OCI-LY7 (cell line): ENCODE measurements at regions not wholly inside any gene's neighbourhood (a gene's known extent, or its start where the extent isn't known, plus 50 kb on each side); places are given as distances from the start of the nearest gene placed in this dataset.

ENCODE experiments used
- BruUV-seq: library from RNA; stranded (reverse); fragments of 400-500 nt; replicated peaks from 2 replicates; lab custom pipeline; 2021; lab: Mats Ljungman, UMichigan
- CTCF ChIA-PET: fragments of 300-600 bp; sonication (Branson Sonifier 250); formaldehyde crosslinking; loops from one replicate; lab custom pipeline; 2022; ENCODE audit warnings: antibody characterized with exemption; ENCODE audit not compliant: unreplicated experiment; lab: Charles Lee
- POLR2A ChIA-PET: fragments of 300-600 bp; sonication (Branson Sonifier 250); formaldehyde crosslinking; loops from one replicate; lab custom pipeline; 2022; ENCODE audit warnings: antibody characterized with exemption; lab: Charles Lee
- DNase-seq: peaks from one replicate; pipeline ENCODE4 v3.0.0-alpha.2; 2015; ENCODE audit warnings: low spot score
- H2AFZ ChIP-seq: fragments of 200-600 bp; sonication (generic), shearing (Covaris generic); 2 replicates; pipeline ENCODE4 v1.6.1; 2014; ENCODE audit warnings: mild to moderate bottlenecking, antibody characterized with exemption, low read length, moderate library complexity
- H3K27ac ChIP-seq: fragments of 200-600 bp; sonication (generic); 2 replicates; pipeline ENCODE4 v1.5.1; 2014; ENCODE audit warnings: mixed run types, low read depth, mild to moderate bottlenecking, moderate library complexity, low read length, inconsistent platforms; ENCODE audit not compliant: poor library complexity, severe bottlenecking
- H3K36me3 ChIP-seq: fragments of 200-600 bp; sonication (generic); 2 replicates; pipeline ENCODE4 v1.6.1; 2014; ENCODE audit warnings: mild to moderate bottlenecking, antibody characterized with exemption, low read length, moderate library complexity, mixed read lengths; ENCODE audit not compliant: insufficient read depth
- H3K4me1 ChIP-seq: fragments of 200-600 bp; sonication (generic); 2 replicates; pipeline ENCODE4 v1.5.1; 2014; ENCODE audit warnings: mild to moderate bottlenecking, low read length; ENCODE audit not compliant: insufficient read depth, poor library complexity, severe bottlenecking
- H3K4me2 ChIP-seq: fragments of 200-600 bp; sonication (generic); 2 replicates; pipeline ENCODE4 v1.6.1; 2014; ENCODE audit warnings: mild to moderate bottlenecking, low read length
- H3K4me3 ChIP-seq: fragments of 200-600 bp; sonication (generic); 2 replicates; pipeline ENCODE4 v1.5.1; 2014; ENCODE audit warnings: mild to moderate bottlenecking, low read depth, low read length; ENCODE audit not compliant: poor library complexity, severe bottlenecking
- H3K79me2 ChIP-seq: fragments of 200-600 bp; sonication (generic); 2 replicates; pipeline ENCODE4 v1.6.1; 2016; ENCODE audit warnings: low read depth, mild to moderate bottlenecking, low read length, moderate library complexity, mixed read lengths; ENCODE audit not compliant: insufficient read depth
- H3K9me2 ChIP-seq: fragments of 200-600 bp; sonication (generic); 2 replicates; pipeline ENCODE4 v1.6.1; 2016; ENCODE audit warnings: mild to moderate bottlenecking, low read length, mixed read lengths; ENCODE audit not compliant: insufficient read depth
- H3K9me3 ChIP-seq: fragments of 200-600 bp; sonication (generic); 2 replicates; pipeline ENCODE4 v1.6.1; 2014; ENCODE audit warnings: mild to moderate bottlenecking, mixed run types, low read length, mixed read lengths
- H4K20me1 ChIP-seq: fragments of 200-600 bp; sonication (generic); 2 replicates; pipeline ENCODE4 v1.6.1; 2014; ENCODE audit warnings: mild to moderate bottlenecking, antibody characterized with exemption, low read length, moderate library complexity, mixed read lengths; ENCODE audit not compliant: insufficient read depth
- CTCF ChIP-seq: fragments of 200-600 bp; sonication (generic); conservative IDR thresholded peaks from 2 replicates; pipeline ENCODE4 v1.5.1; 2014; ENCODE audit warnings: mild to moderate bottlenecking, antibody characterized with exemption, low read length, moderate library complexity, mixed read lengths
- EZH2phosphoT487 ChIP-seq: fragments of 200-600 bp; sonication (generic); IDR thresholded peaks from 2 replicates; pipeline ENCODE4 v1.6.1; 2018; ENCODE audit warnings: low read depth, borderline replicate concordance, mild to moderate bottlenecking, mixed run types, antibody characterized with exemption, low read length, moderate library complexity, mixed read lengths
- intact Hi-C: fragments of 100-400 bp; cut with micrococcal nuclease; formaldehyde crosslinking; loops from one replicate; pipeline ENCODE4 v1.10.0; 2022; ENCODE audit not compliant: unreplicated experiment

GRCh38 chr5:72611118-72611730 lies 104.0 kb upstream of the ZNF366 start:
- peak; percentile 92 for TF ChIP-seq CTCF
- no peak for TF ChIP-seq EZH2phosphoT487
- no TSS peak for BruUV-seq
- no peaks in the 10 kb centered on the region for H3K9me2 ChIP-seq
- intact Hi-C loops: loop anchor here (1.0 kb wide), 1 partner anchor 208 kb away; no protein-coding TSS in a partner anchor
- no peaks in the 10 kb centered on the region for H3K4me1 ChIP-seq
- H3K36me3 ChIP-seq: no peaks in the 10 kb centered on the region
- CTCF ChIA-PET: interaction anchor here (0.6 to 1.0 kb wide), 3 partner anchors 9 to 208 kb away, joined by 3 read pairs; no protein-coding TSS in a partner anchor
- no peak overlapping the region for H3K4me3 ChIP-seq
- DNase-seq: peak; percentile 57
- H3K27ac ChIP-seq: no peak overlapping the region
- no peaks in the 10 kb centered on the region for H3K9me3 ChIP-seq
- no peaks in the 10 kb centered on the region for H4K20me1 ChIP-seq
- POLR2A ChIA-PET: interaction anchor here (0.5 to 1.5 kb wide), 2 partner anchors 10 to 346 kb away, joined by 4 read pairs; no protein-coding TSS in a partner anchor
- no peak overlapping the region for H3K4me2 ChIP-seq
- no peak overlapping the region for H2AFZ ChIP-seq
- H3K79me2 ChIP-seq: no peaks in the 10 kb centered on the region

GRCh38 chr5:72608926-72609325 lies 101.7 kb upstream of the ZNF366 start:
- no peak overlapping the region for H2AFZ ChIP-seq
- POLR2A ChIA-PET: no interaction called here
- no peaks in the 10 kb centered on the region for H3K36me3 ChIP-seq
- DNase-seq: no peak
- H3K4me1 ChIP-seq: no peaks in the 10 kb centered on the region
- no peaks in the 10 kb centered on the region for H4K20me1 ChIP-seq
- intact Hi-C loops: no loop called here
- H3K9me3 ChIP-seq: no peaks in the 10 kb centered on the region
- H3K4me2 ChIP-seq: no peak overlapping the region
- no peak overlapping the region for H3K27ac ChIP-seq
- H3K4me3 ChIP-seq: no peak overlapping the region
- CTCF ChIA-PET: no interaction called here
- no peaks in the 10 kb centered on the region for H3K9me2 ChIP-seq
- no peak for TF ChIP-seq CTCF
- TF ChIP-seq EZH2phosphoT487: no peak
- no peaks in the 10 kb centered on the region for H3K79me2 ChIP-seq
- no TSS peak for BruUV-seq

GRCh38 chr5:72608297-72608696 lies 101.1 kb upstream of the ZNF366 start:
- H3K9me2 ChIP-seq: no peaks in the 10 kb centered on the region
- no peaks in the 10 kb centered on the region for H4K20me1 ChIP-seq
- no peaks in the 10 kb centered on the region for H3K36me3 ChIP-seq
- intact Hi-C loops: no loop called here
- DNase-seq: no peak
- H3K4me3 ChIP-seq: no peak overlapping the region
- H3K27ac ChIP-seq: no peak overlapping the region
- no peaks in the 10 kb centered on the region for H3K9me3 ChIP-seq
- H3K79me2 ChIP-seq: no peaks in the 10 kb centered on the region
- H3K4me1 ChIP-seq: no peaks in the 10 kb centered on the region
- ChIA-PET POLR2A (interaction anchor here (0.5 kb wide), 1 partner anchor 1025 kb away, joined by 7 read pairs; no protein-coding TSS in a partner anchor), CTCF (no interaction called here)
- no peak for TF ChIP-seq CTCF
- TF ChIP-seq EZH2phosphoT487: no peak
- H2AFZ ChIP-seq: no peak overlapping the region
- no TSS peak for BruUV-seq
- no peak overlapping the region for H3K4me2 ChIP-seq
